Neural cell (in vitro differentiated cells): ENCODE measurements at regions not wholly inside any gene's neighbourhood (a gene's known extent, or its start where the extent isn't known, plus 50 kb on each side); places are given as distances from the start of the nearest gene placed in this dataset.

Source experiments
- EZH2 ChIP-seq: fragments of 200-600, 300-800 bp; shearing (Covaris generic), sonication (generic); IDR thresholded peaks from 2 replicates; pipeline ENCODE4 v1.6.1; 2014; ENCODE audit warnings: antibody characterized with exemption, low read length, borderline replicate concordance, mild to moderate bottlenecking; ENCODE audit not compliant: insufficient read depth, poor library complexity, severe bottlenecking
- POLR2AphosphoS5 ChIP-seq: IDR thresholded peaks from 2 replicates; pipeline ENCODE4 v1.6.1; 2012
- TAF1 ChIP-seq: IDR thresholded peaks from 2 replicates; pipeline ENCODE4 v1.6.1; 2012; ENCODE audit warnings: low read depth
- TF ChIP-seq, protein P1 (sequence below): fragments of 450-650 bp; IDR thresholded peaks from 2 replicates; pipeline ENCODE4 v1.5.1; 2014; ENCODE audit warnings: antibody characterized with exemption, mild to moderate bottlenecking, moderate library complexity; ENCODE audit not compliant: poor library complexity, severe bottlenecking
- TF ChIP-seq, protein P2 (sequence below): IDR thresholded peaks from 2 replicates; pipeline ENCODE4 v1.6.1; 2012; ENCODE audit warnings: borderline replicate concordance

DNA sequence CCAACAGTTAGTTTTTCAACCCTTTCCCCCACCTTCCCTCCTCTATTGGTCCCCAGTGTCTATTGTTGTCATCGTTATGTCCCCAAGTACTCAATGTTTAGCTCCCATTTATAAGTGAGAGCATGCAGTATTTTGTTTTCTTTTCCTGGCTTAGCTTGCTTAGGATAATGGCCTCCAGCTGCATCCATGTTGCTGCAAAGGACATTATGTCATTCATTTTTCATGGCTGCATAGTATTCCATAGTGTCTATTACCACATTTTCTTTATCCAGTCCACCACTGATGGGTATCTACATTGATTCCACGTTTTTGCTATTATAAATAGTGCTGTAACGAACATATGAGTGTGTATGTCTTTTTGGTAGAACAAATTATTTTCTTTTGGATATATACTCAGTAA is 55.3 kb upstream of the HIVEP1 start:
- TF ChIP-seq, protein P1, sequence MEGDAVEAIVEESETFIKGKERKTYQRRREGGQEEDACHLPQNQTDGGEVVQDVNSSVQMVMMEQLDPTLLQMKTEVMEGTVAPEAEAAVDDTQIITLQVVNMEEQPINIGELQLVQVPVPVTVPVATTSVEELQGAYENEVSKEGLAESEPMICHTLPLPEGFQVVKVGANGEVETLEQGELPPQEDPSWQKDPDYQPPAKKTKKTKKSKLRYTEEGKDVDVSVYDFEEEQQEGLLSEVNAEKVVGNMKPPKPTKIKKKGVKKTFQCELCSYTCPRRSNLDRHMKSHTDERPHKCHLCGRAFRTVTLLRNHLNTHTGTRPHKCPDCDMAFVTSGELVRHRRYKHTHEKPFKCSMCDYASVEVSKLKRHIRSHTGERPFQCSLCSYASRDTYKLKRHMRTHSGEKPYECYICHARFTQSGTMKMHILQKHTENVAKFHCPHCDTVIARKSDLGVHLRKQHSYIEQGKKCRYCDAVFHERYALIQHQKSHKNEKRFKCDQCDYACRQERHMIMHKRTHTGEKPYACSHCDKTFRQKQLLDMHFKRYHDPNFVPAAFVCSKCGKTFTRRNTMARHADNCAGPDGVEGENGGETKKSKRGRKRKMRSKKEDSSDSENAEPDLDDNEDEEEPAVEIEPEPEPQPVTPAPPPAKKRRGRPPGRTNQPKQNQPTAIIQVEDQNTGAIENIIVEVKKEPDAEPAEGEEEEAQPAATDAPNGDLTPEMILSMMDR = no peak
- TF ChIP-seq POLR2AphosphoS5 (no peak), TAF1 (no peak), EZH2 (no peak)
- TF ChIP-seq, protein P2, sequence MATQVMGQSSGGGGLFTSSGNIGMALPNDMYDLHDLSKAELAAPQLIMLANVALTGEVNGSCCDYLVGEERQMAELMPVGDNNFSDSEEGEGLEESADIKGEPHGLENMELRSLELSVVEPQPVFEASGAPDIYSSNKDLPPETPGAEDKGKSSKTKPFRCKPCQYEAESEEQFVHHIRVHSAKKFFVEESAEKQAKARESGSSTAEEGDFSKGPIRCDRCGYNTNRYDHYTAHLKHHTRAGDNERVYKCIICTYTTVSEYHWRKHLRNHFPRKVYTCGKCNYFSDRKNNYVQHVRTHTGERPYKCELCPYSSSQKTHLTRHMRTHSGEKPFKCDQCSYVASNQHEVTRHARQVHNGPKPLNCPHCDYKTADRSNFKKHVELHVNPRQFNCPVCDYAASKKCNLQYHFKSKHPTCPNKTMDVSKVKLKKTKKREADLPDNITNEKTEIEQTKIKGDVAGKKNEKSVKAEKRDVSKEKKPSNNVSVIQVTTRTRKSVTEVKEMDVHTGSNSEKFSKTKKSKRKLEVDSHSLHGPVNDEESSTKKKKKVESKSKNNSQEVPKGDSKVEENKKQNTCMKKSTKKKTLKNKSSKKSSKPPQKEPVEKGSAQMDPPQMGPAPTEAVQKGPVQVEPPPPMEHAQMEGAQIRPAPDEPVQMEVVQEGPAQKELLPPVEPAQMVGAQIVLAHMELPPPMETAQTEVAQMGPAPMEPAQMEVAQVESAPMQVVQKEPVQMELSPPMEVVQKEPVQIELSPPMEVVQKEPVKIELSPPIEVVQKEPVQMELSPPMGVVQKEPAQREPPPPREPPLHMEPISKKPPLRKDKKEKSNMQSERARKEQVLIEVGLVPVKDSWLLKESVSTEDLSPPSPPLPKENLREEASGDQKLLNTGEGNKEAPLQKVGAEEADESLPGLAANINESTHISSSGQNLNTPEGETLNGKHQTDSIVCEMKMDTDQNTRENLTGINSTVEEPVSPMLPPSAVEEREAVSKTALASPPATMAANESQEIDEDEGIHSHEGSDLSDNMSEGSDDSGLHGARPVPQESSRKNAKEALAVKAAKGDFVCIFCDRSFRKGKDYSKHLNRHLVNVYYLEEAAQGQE = no peak
